GM13976 (cell line): ENCODE measurements at regions not wholly inside any gene's neighbourhood (a gene's known extent, or its start where the extent isn't known, plus 50 kb on each side); places are given as distances from the start of the nearest gene placed in this dataset.
"Not testable (repeated sequence)": the region's sequence is repeated elsewhere in the genome, so short reads cannot be mapped to it uniquely, and the experiment has no call there.

Experiments used
- DNase-seq: peaks from one replicate; pipeline ENCODE4 v3.0.0; 2012; ENCODE audit warnings: low spot score
- in situ Hi-C: fragments of 300-500 bp; cut with MboI; formaldehyde crosslinking; loops from one replicate; pipeline ENCODE4 v1.12.0; 2022; ENCODE audit warnings: low sequenced_read_pairs, mixed read lengths, inconsistent platforms; ENCODE audit not compliant: unreplicated experiment
- TF ChIP-seq, protein P1 (sequence below): IDR thresholded peaks from 2 replicates; pipeline ENCODE4 v1.5.1; 2012; ENCODE audit warnings: borderline replicate concordance, mild to moderate bottlenecking; ENCODE audit not compliant: insufficient read depth; ENCODE audit errors: extremely low read depth, missing control alignments, control extremely low read depth

DNA sequence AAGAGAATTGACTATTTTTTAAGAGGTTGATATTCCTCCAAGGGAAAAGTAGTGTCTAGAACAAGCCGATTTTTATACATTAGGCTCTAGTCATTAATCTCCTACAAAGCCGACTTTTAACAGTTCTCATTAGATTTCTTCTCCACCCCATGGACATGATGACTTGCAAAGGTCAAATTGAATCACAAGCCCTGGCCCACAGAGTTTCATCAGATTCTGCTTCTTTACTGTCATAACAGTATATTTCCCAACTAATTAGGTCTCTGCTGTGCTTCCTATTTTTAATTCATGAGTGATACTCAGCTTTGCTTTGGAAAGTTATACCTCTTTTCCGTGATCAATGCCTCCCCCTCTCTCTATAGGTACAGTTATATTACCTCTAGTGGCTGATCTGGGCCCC lies 90.6 kb upstream of the ADGRB3 start:
- TF ChIP-seq, protein P1, sequence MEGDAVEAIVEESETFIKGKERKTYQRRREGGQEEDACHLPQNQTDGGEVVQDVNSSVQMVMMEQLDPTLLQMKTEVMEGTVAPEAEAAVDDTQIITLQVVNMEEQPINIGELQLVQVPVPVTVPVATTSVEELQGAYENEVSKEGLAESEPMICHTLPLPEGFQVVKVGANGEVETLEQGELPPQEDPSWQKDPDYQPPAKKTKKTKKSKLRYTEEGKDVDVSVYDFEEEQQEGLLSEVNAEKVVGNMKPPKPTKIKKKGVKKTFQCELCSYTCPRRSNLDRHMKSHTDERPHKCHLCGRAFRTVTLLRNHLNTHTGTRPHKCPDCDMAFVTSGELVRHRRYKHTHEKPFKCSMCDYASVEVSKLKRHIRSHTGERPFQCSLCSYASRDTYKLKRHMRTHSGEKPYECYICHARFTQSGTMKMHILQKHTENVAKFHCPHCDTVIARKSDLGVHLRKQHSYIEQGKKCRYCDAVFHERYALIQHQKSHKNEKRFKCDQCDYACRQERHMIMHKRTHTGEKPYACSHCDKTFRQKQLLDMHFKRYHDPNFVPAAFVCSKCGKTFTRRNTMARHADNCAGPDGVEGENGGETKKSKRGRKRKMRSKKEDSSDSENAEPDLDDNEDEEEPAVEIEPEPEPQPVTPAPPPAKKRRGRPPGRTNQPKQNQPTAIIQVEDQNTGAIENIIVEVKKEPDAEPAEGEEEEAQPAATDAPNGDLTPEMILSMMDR, result no peak
- in situ Hi-C loops, result no loop called here
- DNase-seq, result no peak

DNA sequence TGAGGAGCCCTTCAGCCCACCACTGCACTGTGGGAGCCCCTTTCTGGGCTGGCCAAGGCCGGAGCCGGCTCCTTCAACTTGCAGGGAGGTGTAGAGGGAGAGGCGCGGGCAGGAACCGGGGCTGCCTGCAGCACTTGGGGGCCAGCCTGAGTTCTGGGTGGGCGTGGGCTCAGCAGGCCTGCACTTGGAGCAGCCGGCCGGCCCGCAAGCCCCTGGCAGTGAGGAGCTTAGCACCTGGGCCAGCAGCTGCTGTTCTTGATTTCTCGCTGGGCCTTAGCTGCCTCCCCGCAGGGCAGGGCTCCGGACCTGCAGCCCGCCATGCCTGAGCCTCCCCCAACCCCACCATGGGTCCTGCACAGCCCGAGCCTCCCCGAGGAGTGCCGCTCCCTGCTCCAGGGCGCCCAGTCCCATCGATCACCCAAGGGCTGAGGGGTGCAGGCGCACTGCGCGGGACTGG lies 101.7 kb upstream of the ADGRB3 start:
- TF ChIP-seq, protein P1, result no peak
- no peak for DNase-seq
- in situ Hi-C loops, result no loop called here

DNA sequence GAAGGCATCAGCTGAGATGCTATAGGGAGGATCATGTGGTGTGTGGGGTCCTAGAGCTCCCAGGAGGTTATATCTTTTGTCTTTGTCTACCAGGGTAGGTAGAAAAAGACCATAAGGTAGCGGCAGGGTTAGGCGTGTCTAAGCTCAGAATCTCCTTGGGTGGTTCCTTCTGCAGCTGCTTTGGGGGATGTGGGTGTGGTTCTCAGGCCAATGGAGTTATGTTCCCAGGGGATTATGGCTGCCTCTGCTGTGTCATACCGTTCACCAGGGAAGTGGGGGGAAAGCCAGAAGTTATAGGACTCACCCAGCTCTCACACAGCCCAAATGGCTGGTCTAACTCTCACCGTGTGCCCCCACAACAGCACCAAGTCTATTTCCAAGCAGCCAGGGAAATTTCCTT lies 107.4 kb upstream of the ADGRB3 start:
- in situ Hi-C loops, result no loop called here
- TF ChIP-seq, protein P1, result no peak
- no peak for DNase-seq

DNA sequence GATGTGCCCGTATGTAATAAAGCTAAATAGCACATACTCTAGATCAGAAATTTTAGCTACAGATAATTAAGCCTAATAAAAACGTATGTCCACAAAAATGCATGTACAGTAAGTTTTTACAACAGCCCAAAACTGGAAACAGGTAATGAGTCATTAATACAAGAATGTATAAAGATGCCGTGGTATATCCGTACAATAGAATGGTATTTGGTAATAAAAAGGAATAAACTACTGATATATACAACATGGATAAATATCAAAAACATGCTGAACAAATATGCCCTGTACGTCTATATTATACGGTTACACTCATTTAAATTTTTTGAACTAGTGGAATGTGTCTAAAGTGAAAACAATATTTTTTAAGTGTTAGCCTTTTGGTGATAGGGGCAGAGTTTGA lies 128.2 kb upstream of the ADGRB3 start:
- TF ChIP-seq, protein P1, result no peak
- in situ Hi-C loops, result no loop called here
- DNase-seq, result no peak

DNA sequence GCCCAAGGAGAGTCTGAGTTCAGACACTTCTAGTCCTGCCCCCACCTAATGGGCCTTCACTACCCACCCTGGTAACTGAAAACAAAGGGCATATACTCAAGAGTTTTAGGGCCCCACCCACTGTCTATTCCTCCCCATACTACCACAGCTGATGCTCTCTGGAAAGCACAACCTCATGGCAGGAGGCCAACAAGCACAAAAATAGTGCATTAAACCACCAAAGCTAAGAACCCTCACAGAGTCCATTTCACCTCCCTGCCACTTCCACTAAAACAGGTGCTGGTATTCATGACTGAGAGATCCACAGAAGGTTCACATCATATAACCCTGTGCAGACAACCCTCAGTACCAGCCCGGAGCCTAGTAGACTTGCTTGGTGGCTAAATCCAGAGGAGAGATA lies 132.1 kb upstream of the ADGRB3 start:
- TF ChIP-seq, protein P1, result no peak
- in situ Hi-C loops, result no loop called here
- no peak for DNase-seq

DNA sequence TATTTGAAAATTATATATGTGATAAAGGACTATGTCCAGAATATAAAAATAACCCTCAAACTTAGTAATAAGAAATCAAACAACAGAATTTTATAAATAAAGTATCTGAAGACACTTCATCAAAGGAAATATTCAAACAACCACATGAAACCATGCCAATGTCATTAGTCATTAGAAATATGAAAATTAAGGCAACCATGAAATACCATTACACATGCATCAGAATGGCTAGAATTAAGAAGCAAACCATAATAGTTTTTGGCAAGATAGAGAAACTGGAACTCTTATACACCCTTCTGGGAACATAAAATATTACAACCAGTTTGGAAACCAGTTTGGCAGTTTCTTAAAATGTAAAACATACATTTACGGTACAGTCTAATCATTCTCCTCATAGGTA lies 137.2 kb upstream of the ADGRB3 start:
- TF ChIP-seq, protein P1, result no peak
- in situ Hi-C loops, result no loop called here
- no peak for DNase-seq

DNA sequence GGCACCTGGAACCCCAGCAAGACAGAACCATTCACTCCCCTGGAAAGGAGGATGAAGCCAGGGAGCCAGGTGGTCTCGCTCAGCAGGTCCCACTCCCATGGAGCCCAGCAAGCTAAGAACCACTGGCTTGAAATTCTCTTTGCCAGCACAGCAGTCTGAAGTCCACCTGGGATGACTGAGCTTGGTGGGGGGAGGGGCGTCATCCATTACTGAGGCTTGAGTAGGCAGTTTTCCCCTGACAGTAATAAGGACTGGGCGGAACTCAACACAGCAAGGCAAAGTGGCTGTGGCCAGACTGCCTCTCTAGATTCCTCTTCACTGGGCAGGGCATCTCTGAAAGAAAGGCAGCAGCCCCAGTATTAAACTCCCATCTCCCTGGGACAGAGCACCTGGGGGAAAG lies 140.2 kb upstream of the ADGRB3 start:
- DNase-seq, in situ Hi-C loops: not testable (repeated sequence)
